HCT116 (cell line): ENCODE measurements at regions not wholly inside any gene's neighbourhood (a gene's known extent, or its start where the extent isn't known, plus 50 kb on each side); places are given as distances from the start of the nearest gene placed in this dataset.

Experiments used
- ATAC-seq: fragments of 200-7000 bp; cut with Tn5 transposase; 2 replicates; pipeline ENCODE4 v1.9.1; 2020; ENCODE audit warnings: mild to moderate bottlenecking, moderate library complexity
- BruUV-seq: library from RNA; stranded (reverse); fragments of 400-500 nt; replicated peaks from 2 replicates; lab custom pipeline; 2021; lab: Mats Ljungman, UMichigan
- CTCF ChIA-PET: fragments of 300-600 bp; sonication (Branson Sonifier 250); formaldehyde crosslinking; loops from one replicate; lab custom pipeline; 2021; ENCODE audit warnings: antibody characterized with exemption; lab: Charles Lee
- POLR2A ChIA-PET: fragments of 300-600, 350-600 bp; sonication (Branson Sonifier 250); formaldehyde crosslinking; loops from one replicate; lab custom pipeline; 2021; ENCODE audit warnings: antibody characterized with exemption; lab: Charles Lee
- RAD21 ChIA-PET, 2 experiments: fragments of 300-600 bp; sonication (Branson Sonifier 250); formaldehyde crosslinking; loops; one replicate each; lab custom pipeline; 2023; ENCODE audit warnings: low total read pairs in 2 of 2; ENCODE audit not compliant: uncharacterized antibody in 2 of 2, unreplicated experiment in 2 of 2, low non-redundant PET in 1 of 2; lab: Charles Lee
- DNase-seq: peaks from one replicate; pipeline ENCODE4 v3.0.0-alpha.2; 2010; ENCODE audit warnings: low read depth, low spot score
- H2AFZ ChIP-seq: fragments of 200-600 bp; shearing (Covaris generic), sonication (generic); 2 replicates; pipeline ENCODE4 v1.6.1; 2017; ENCODE audit warnings: low read depth, mixed run types, mixed read lengths, antibody characterized with exemption, low read length; ENCODE audit not compliant: poor library complexity, severe bottlenecking
- H3K27ac ChIP-seq: 2 replicates; pipeline ENCODE4 v1.5.1; 2012; ENCODE audit warnings: low read depth, low read length
- H3K27me3 ChIP-seq: fragments of 200-600 bp; sonication (generic); 2 replicates; pipeline ENCODE4 v1.6.1; 2016; ENCODE audit warnings: mixed run types, low read length, mixed read lengths; ENCODE audit not compliant: insufficient read depth
- H3K36me3 ChIP-seq, 2 experiments: fragments of 200-500 bp in 1 of 2; fragments of 200-600 bp in 1 of 2; sonication (Bioruptor generic) in 1 of 2; sonication (generic) in 1 of 2; 2 replicates each; pipeline versions ENCODE4 v1.5.1 to v1.6.1; 2014 to 2016; ENCODE audit warnings: low read length in 2 of 2, inconsistent platforms in 1 of 2, mixed read lengths in 1 of 2, mixed run types in 1 of 2; ENCODE audit not compliant: insufficient read depth in 2 of 2, control insufficient read depth in 1 of 2
- H3K4me1 ChIP-seq, 2 experiments: fragments of 200-600 bp in 1 of 2; sonication (generic) in 1 of 2; 2 replicates each; pipeline versions ENCODE4 v1.5.1 to v1.6.1; 2012 to 2017; ENCODE audit warnings: low read length in 2 of 2, inconsistent platforms in 1 of 2, mild to moderate bottlenecking in 1 of 2, mixed read lengths in 1 of 2, mixed run types in 1 of 2, moderate library complexity in 1 of 2; ENCODE audit not compliant: insufficient read depth in 2 of 2, control insufficient read depth in 1 of 2
- H3K4me2 ChIP-seq: fragments of 200-600 bp; sonication (generic); 2 replicates; pipeline ENCODE4 v1.6.1; 2017; ENCODE audit warnings: mixed run types, low read length, mixed read lengths
- H3K4me3 ChIP-seq, 2 experiments: fragments of 200-600 bp in 1 of 2; sonication (generic) in 1 of 2; replicated peaks in 1 of 2; 2 replicates each; pipeline ENCODE4 v1.5.1; 2011 to 2016; ENCODE audit warnings: low read length in 2 of 2, control low read depth in 1 of 2, low read depth in 1 of 2, mild to moderate bottlenecking in 1 of 2, mixed read lengths in 1 of 2, mixed run types in 1 of 2
- H3K79me2 ChIP-seq: fragments of 200-600 bp; sonication (generic); 2 replicates; pipeline ENCODE4 v1.6.1; 2017; ENCODE audit warnings: mild to moderate bottlenecking, mixed run types, low read length, moderate library complexity, mixed read lengths; ENCODE audit not compliant: insufficient read depth
- H3K9ac ChIP-seq: fragments of 200-600 bp; sonication (generic); 2 replicates; pipeline ENCODE4 v1.6.1; 2016; ENCODE audit warnings: low read length, mixed read lengths
- H3K9me2 ChIP-seq: fragments of 200-600 bp; sonication (generic), shearing (Covaris generic); 2 replicates; pipeline ENCODE4 v1.6.1; 2017; ENCODE audit warnings: mixed run types, mild to moderate bottlenecking, moderate library complexity; ENCODE audit not compliant: insufficient read depth
- H3K9me3 ChIP-seq, 2 experiments: fragments of 200-500 bp in 1 of 2; fragments of 200-600 bp in 1 of 2; sonication (Bioruptor generic) in 1 of 2; sonication (generic) in 1 of 2; 2 replicates each; pipeline ENCODE4 v1.6.1; 2014 to 2017; ENCODE audit warnings: low read length in 2 of 2, mixed read lengths in 2 of 2, inconsistent platforms in 1 of 2, low read depth in 1 of 2, mild to moderate bottlenecking in 1 of 2, mixed run types in 1 of 2, moderate library complexity in 1 of 2; ENCODE audit not compliant: control insufficient read depth in 1 of 2, insufficient read depth in 1 of 2
- H4K20me1 ChIP-seq: fragments of 200-600 bp; sonication (generic), shearing (Covaris generic); 2 replicates; pipeline ENCODE4 v1.6.1; 2017; ENCODE audit warnings: mixed run types, mild to moderate bottlenecking, moderate library complexity; ENCODE audit not compliant: insufficient read depth
- CBX3 ChIP-seq: IDR thresholded peaks from 2 replicates; pipeline ENCODE4 v1.6.1; 2012; ENCODE audit warnings: low read depth
- ELF1 ChIP-seq: IDR thresholded peaks from 2 replicates; pipeline ENCODE4 v1.6.1; 2012; ENCODE audit warnings: low read depth, borderline replicate concordance
- EZH2 ChIP-seq: fragments of 200-600 bp; sonication (generic); IDR thresholded peaks from 2 replicates; pipeline ENCODE4 v1.6.1; 2017; ENCODE audit warnings: antibody characterized with exemption, mixed run types
- FOSL1 ChIP-seq: IDR thresholded peaks from 2 replicates; pipeline ENCODE4 v1.6.1; 2012; ENCODE audit warnings: low read depth
- JUND ChIP-seq: IDR thresholded peaks from 2 replicates; pipeline ENCODE4 v1.6.1; 2012
- POLR2A ChIP-seq: IDR thresholded peaks from 2 replicates; pipeline ENCODE4 v1.7.0; 2011; ENCODE audit warnings: borderline replicate concordance; ENCODE audit not compliant: insufficient read depth, insufficient read length; ENCODE audit errors: extremely low read depth
- POLR2AphosphoS5 ChIP-seq: IDR thresholded peaks from 2 replicates; pipeline ENCODE4 v1.6.1; 2011; ENCODE audit warnings: mild to moderate bottlenecking, low read depth, low read length, moderate library complexity
- RAD21 ChIP-seq: IDR thresholded peaks from 2 replicates; pipeline ENCODE4 v1.6.1; 2012; ENCODE audit warnings: low read depth, mild to moderate bottlenecking
- SP1 ChIP-seq: IDR thresholded peaks from 2 replicates; pipeline ENCODE4 v1.6.1; 2012; ENCODE audit warnings: low read depth
- ZNF274 ChIP-seq: fragments of 200-500 bp; sonication (Bioruptor generic); IDR thresholded peaks from 2 replicates; pipeline ENCODE4 v1.6.1; 2014; ENCODE audit warnings: mild to moderate bottlenecking, low read depth, low read length, inconsistent platforms
- intact Hi-C: fragments of 100-400 bp; cut with micrococcal nuclease; formaldehyde crosslinking; loops from 2 replicates; pipeline ENCODE4 v1.10.0; 2022
- TF ChIP-seq, protein P1 (sequence below): IDR thresholded peaks from 2 replicates; pipeline ENCODE4 v1.6.1; 2011; ENCODE audit warnings: mild to moderate bottlenecking, low read length, moderate library complexity; ENCODE audit not compliant: insufficient replicate concordance; ENCODE audit errors: extremely low read depth
- TF ChIP-seq, protein P2 (sequence below), 3 experiments: fragments of 200-600 bp in 1 of 3; sonication (generic) in 1 of 3; IDR thresholded peaks in 2 of 3; conservative IDR thresholded peaks in 1 of 3; 2 replicates each; pipeline ENCODE4 v1.5.1; 2012 to 2017; ENCODE audit warnings: low read depth in 2 of 3, low read length in 2 of 3, antibody characterized with exemption in 1 of 3, borderline replicate concordance in 1 of 3, control low read depth in 1 of 3, mild to moderate bottlenecking in 1 of 3, mixed read lengths in 1 of 3, mixed run types in 1 of 3, moderate library complexity in 1 of 3; ENCODE audit not compliant: insufficient read depth in 1 of 3

DNA sequence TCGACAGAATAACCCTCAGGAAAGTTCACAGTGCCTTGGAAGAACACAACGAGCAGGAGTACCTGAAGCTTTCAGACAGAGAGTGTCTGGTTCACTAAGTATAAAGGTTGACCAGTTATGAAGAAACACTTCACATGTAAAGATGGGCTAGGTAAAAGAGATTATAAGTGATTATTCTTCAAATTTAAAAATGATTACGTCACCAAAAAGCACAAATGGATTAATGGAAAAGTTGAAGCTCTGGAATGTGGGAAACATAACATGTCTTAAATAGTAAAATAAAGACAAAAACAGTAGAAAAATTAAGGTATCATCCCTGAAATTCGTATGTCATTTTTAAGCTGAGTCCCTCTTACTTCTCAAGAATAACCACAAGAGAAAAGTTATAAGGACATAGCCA, 643.9 kb upstream of the KLF12 start:
- no peak overlapping the region for H2AFZ ChIP-seq
- no peaks in the 10 kb centered on the region for H3K4me1 ChIP-seq
- RAD21 ChIA-PET, result no interaction called here
- no peak overlapping the region for H3K9ac ChIP-seq
- intact Hi-C loops, result no loop called here
- CTCF ChIA-PET, result no interaction called here
- ATAC-seq (no peak), DNase-seq (no peak)
- no peaks in the 10 kb centered on the region for H3K36me3 ChIP-seq
- no peak overlapping the region for H3K4me3 ChIP-seq
- H4K20me1 ChIP-seq, result no peaks in the 10 kb centered on the region
- no TSS peak for BruUV-seq
- H3K9me2 ChIP-seq, result no peaks in the 10 kb centered on the region
- no peaks in the 10 kb centered on the region for H3K27me3 ChIP-seq
- H3K27ac ChIP-seq, result no peak overlapping the region
- H3K9me3 ChIP-seq, result no peaks in the 10 kb centered on the region; a peak in 1 of 4 replicates
- H3K79me2 ChIP-seq, result no peaks in the 10 kb centered on the region
- POLR2A ChIA-PET, result no interaction called here
- H3K4me2 ChIP-seq, result no peak overlapping the region
- TF ChIP-seq ZNF274, result no peak

DNA sequence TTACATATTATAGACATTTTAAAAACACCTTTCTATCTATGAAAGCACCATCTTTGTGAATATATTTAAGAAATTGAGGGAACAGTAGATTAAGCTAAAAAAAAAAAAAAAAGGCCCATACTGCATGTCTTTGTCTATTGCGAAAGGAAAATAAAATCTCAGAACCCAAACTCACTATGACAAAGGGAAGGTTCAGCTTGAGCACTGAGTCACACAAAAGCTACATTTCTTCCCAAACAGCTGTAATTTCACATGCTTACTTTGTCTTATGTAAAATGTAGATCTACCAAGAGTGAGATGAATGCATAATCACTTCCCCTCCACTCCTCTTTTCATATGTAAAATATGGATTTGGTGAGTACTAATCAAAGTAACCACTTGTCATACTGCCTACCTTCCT, 640.1 kb upstream of the KLF12 start:
- H3K27ac ChIP-seq, result no peak overlapping the region
- no peak for TF ChIP-seq RAD21
- POLR2A ChIA-PET, result no interaction called here

DNA sequence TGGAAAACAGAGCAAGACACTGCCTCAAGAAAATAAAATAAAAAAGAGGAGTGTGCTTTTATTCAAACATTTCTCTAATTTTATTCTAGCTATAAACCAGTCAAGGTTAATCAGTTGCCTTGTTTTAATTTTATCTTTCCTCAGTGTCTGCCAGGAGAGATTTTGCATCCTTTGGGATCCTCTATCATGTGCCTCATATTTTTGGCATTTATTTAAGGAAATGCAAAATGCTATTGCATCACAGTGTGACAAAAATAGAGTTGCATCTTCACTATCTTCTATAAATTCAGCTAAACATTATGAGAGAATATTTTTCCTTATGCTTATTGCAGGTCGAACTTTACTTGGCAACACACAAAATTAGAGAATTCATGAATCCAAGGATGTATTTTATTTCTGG, 639.0 kb upstream of the KLF12 start:
- no peak overlapping the region for H2AFZ ChIP-seq
- H3K27me3 ChIP-seq, result no peaks in the 10 kb centered on the region
- no peaks in the 10 kb centered on the region for H4K20me1 ChIP-seq
- CTCF ChIA-PET, result no interaction called here
- DNase-seq (no peak), ATAC-seq (no peak)
- RAD21 ChIA-PET, result no interaction called here
- POLR2A ChIA-PET, result no interaction called here
- no peak overlapping the region for H3K4me3 ChIP-seq
- H3K9me2 ChIP-seq, result no peaks in the 10 kb centered on the region
- no peaks in the 10 kb centered on the region for H3K79me2 ChIP-seq
- H3K27ac ChIP-seq, result no peak overlapping the region
- intact Hi-C loops, result no loop called here
- H3K9me3 ChIP-seq, result no peaks in the 10 kb centered on the region
- H3K4me1 ChIP-seq, result no peaks in the 10 kb centered on the region
- H3K9ac ChIP-seq, result no peak overlapping the region
- H3K4me2 ChIP-seq, result no peak overlapping the region
- BruUV-seq, result no TSS peak
- H3K36me3 ChIP-seq, result no peaks in the 10 kb centered on the region
- TF ChIP-seq CBX3 (no peak), ELF1 (no peak), POLR2A (no peak), JUND (no peak), ZNF274 (no peak), SP1 (no peak), POLR2AphosphoS5 (no peak), FOSL1 (no peak), EZH2 (no peak)
- TF ChIP-seq, protein P1, sequence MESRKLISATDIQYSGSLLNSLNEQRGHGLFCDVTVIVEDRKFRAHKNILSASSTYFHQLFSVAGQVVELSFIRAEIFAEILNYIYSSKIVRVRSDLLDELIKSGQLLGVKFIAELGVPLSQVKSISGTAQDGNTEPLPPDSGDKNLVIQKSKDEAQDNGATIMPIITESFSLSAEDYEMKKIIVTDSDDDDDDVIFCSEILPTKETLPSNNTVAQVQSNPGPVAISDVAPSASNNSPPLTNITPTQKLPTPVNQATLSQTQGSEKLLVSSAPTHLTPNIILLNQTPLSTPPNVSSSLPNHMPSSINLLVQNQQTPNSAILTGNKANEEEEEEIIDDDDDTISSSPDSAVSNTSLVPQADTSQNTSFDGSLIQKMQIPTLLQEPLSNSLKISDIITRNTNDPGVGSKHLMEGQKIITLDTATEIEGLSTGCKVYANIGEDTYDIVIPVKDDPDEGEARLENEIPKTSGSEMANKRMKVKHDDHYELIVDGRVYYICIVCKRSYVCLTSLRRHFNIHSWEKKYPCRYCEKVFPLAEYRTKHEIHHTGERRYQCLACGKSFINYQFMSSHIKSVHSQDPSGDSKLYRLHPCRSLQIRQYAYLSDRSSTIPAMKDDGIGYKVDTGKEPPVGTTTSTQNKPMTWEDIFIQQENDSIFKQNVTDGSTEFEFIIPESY, result no peak
- TF ChIP-seq, protein P2, sequence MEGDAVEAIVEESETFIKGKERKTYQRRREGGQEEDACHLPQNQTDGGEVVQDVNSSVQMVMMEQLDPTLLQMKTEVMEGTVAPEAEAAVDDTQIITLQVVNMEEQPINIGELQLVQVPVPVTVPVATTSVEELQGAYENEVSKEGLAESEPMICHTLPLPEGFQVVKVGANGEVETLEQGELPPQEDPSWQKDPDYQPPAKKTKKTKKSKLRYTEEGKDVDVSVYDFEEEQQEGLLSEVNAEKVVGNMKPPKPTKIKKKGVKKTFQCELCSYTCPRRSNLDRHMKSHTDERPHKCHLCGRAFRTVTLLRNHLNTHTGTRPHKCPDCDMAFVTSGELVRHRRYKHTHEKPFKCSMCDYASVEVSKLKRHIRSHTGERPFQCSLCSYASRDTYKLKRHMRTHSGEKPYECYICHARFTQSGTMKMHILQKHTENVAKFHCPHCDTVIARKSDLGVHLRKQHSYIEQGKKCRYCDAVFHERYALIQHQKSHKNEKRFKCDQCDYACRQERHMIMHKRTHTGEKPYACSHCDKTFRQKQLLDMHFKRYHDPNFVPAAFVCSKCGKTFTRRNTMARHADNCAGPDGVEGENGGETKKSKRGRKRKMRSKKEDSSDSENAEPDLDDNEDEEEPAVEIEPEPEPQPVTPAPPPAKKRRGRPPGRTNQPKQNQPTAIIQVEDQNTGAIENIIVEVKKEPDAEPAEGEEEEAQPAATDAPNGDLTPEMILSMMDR (IDR thresholded peaks at IDR 0.05 in 2 of 3, conservative IDR thresholded peaks at IDR 0.05 in 1 of 3; ENCODE audit: borderline replicate concordance in 1 of 3, insufficient read depth in 1 of 3, low read depth in 2 of 3, low read length in 2 of 3), result no peak

More for the DNA sequence above, 640.1 kb upstream of the KLF12 start:
- H3K9me2 ChIP-seq, result no peaks in the 10 kb centered on the region
- H3K36me3 ChIP-seq, result no peaks in the 10 kb centered on the region
- ChIA-PET RAD21 (no interaction called here), CTCF (no interaction called here)
- H3K9ac ChIP-seq, result no peak overlapping the region
- no peaks in the 10 kb centered on the region for H3K4me1 ChIP-seq
- DNase-seq (no peak), ATAC-seq (no peak)
- H3K9me3 ChIP-seq, result no peaks in the 10 kb centered on the region
- H3K27me3 ChIP-seq, result no peaks in the 10 kb centered on the region
- H2AFZ ChIP-seq, result no peak overlapping the region
- no peak overlapping the region for H3K4me2 ChIP-seq
- intact Hi-C loops, result no loop called here
- H3K4me3 ChIP-seq, result no peak overlapping the region
- H3K79me2 ChIP-seq, result no peaks in the 10 kb centered on the region
- H4K20me1 ChIP-seq, result no peaks in the 10 kb centered on the region
- BruUV-seq, result no TSS peak
